Activated CD4-positive, alpha-beta memory T cell treated with anti-CD3 and anti-CD28 coated beads, Interleukin-2, amount 10 ng/mL, durations not matched to agents 7 days and 5 days (primary cell): ENCODE measurements at regions not wholly inside any gene's neighbourhood (a gene's known extent, or its start where the extent isn't known, plus 50 kb on each side); places are given as distances from the start of the nearest gene placed in this dataset.
"Not testable (repeated sequence)": the region's sequence is repeated elsewhere in the genome, so short reads cannot be mapped to it uniquely, and the experiment has no call there.

Experiments
- CTCF ChIA-PET: fragments of 350-600 bp; sonication (Branson Sonifier 250); formaldehyde crosslinking; loops from one replicate; lab custom pipeline; 2021; ENCODE audit warnings: antibody characterized with exemption, inconsistent platforms; lab: Charles Lee
- POLR2A ChIA-PET: fragments of 350-600 bp; sonication (Branson Sonifier 250); formaldehyde crosslinking; loops from one replicate; lab custom pipeline; 2021; ENCODE audit warnings: antibody characterized with exemption; lab: Charles Lee
- DNase-seq: peaks from one replicate; pipeline ENCODE4 v3.0.0-alpha.2; 2020
- H3K27ac Mint-ChIP-seq: one replicate; pipeline ENCODE4 v1.8.0; 2021; ENCODE audit warnings: mild to moderate bottlenecking, mixed read lengths
- H3K27me3 Mint-ChIP-seq: one replicate; pipeline ENCODE4 v1.8.0; 2021; ENCODE audit warnings: mixed read lengths
- H3K36me3 Mint-ChIP-seq: one replicate; pipeline ENCODE4 v1.8.0; 2021; ENCODE audit warnings: low read depth, mixed read lengths
- H3K4me1 Mint-ChIP-seq: one replicate; pipeline ENCODE4 v1.8.0; 2021; ENCODE audit warnings: mixed read lengths
- H3K4me3 Mint-ChIP-seq: one replicate; pipeline ENCODE4 v1.8.0; 2021; ENCODE audit warnings: mild to moderate bottlenecking, mixed read lengths
- H3K9me3 Mint-ChIP-seq: one replicate; pipeline ENCODE4 v1.8.0; 2021; ENCODE audit warnings: mixed read lengths

DNA sequence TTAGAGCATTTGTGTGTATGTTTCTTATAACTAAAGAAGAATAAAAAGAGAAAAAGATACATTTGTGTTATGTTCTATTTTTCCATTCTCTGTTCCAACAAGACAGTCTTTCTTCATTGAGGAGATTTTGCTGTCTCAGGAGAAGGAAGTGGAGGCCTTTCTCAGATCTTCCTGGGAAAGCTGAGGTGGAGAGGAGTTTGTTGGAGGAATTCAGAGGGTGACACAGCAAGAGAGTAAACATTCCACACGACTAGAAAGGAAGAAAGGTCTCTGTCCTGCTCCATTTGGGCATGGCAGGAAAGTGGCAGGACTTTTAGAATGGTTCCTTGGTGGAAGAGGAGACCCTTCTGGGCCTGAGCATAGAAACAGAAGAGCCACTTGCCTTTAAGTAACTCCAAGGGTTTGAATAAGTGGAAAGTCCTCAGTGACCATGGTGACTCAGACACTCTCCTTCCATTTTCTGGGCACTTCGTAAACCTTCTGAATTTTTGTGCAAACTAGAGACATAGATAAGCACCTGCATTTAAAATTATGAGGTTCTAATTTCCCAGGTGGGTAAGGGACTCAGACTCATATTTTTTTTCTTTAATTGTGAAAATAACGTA, 52.3 kb upstream of the COL5A2 start:
- no peak for DNase-seq
- ChIA-PET POLR2A (no interaction called here), CTCF (no interaction called here)
- Mint-ChIP-seq H3K27ac (no peak overlapping the region), H3K9me3 (no peaks in the 10 kb centered on the region), H3K4me3 (no peak overlapping the region), H3K36me3 (no peaks in the 10 kb centered on the region), H3K27me3 (no peaks in the 10 kb centered on the region), H3K4me1 (no peaks in the 10 kb centered on the region)

- Mint-ChIP-seq H3K4me3 (no peak overlapping the region), H3K9me3 (no peaks in the 10 kb centered on the region), H3K27ac (no peak overlapping the region), H3K36me3 (no peaks in the 10 kb centered on the region), H3K4me1 (no peaks in the 10 kb centered on the region), H3K27me3 (no peaks in the 10 kb centered on the region)
- ChIA-PET POLR2A (no interaction called here), CTCF (no interaction called here)
- DNase-seq = no peak
These were observed 53.3 kb upstream of the COL5A2 start for GRCh38 chr2:189232759-189233406.

DNA sequence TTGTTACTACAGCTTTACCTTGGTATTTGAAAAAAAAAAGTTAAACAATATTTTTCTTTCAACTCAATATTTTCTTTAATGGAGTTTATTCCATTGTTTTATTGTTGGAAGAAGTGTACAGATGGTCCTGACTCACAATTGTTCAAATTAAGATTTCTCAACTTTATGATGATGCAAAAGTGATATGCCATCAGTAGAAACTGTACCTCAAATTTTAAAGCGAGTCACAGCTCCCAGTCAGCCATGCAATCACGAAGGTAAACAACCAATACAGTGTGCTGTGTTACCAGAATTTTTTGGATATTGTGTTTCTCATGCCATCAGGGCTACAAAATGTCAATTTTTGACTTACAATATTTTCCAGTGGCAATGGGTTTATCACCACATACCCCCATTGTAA, 54.0 kb upstream of the COL5A2 start:
- H3K27ac Mint-ChIP-seq = no peak overlapping the region
- no peaks in the 10 kb centered on the region for H3K36me3 Mint-ChIP-seq
- no peaks in the 10 kb centered on the region for H3K9me3 Mint-ChIP-seq
- no peak for DNase-seq
- no peaks in the 10 kb centered on the region for H3K27me3 Mint-ChIP-seq
- no peaks in the 10 kb centered on the region for H3K4me1 Mint-ChIP-seq
- ChIA-PET POLR2A (no interaction called here), CTCF (no interaction called here)
- H3K4me3 Mint-ChIP-seq = no peak overlapping the region

- Mint-ChIP-seq H3K4me3 (no peak overlapping the region), H3K27me3 (no peaks in the 10 kb centered on the region), H3K4me1 (no peaks in the 10 kb centered on the region)
These were observed 55.4 kb upstream of the COL5A2 start for GRCh38 chr2:189234991-189235390.

GRCh38 chr2:189236066-189236465, 56.5 kb upstream of the COL5A2 start:
- H3K36me3 Mint-ChIP-seq = no peaks in the 10 kb centered on the region
- no peaks in the 10 kb centered on the region for H3K9me3 Mint-ChIP-seq
- H3K27me3 Mint-ChIP-seq = no peaks in the 10 kb centered on the region
- no peak overlapping the region for H3K4me3 Mint-ChIP-seq
- no peak overlapping the region for H3K27ac Mint-ChIP-seq
- ChIA-PET POLR2A (no interaction called here), CTCF (no interaction called here)
- DNase-seq = no peak
- H3K4me1 Mint-ChIP-seq = no peaks in the 10 kb centered on the region

More at GRCh38 chr2:189234991-189235390, 55.4 kb upstream of the COL5A2 start:
- ChIA-PET POLR2A (no interaction called here), CTCF (no interaction called here)
- Mint-ChIP-seq H3K9me3 (no peaks in the 10 kb centered on the region), H3K27ac (no peak overlapping the region), H3K36me3 (no peaks in the 10 kb centered on the region)
- no peak for DNase-seq

DNA sequence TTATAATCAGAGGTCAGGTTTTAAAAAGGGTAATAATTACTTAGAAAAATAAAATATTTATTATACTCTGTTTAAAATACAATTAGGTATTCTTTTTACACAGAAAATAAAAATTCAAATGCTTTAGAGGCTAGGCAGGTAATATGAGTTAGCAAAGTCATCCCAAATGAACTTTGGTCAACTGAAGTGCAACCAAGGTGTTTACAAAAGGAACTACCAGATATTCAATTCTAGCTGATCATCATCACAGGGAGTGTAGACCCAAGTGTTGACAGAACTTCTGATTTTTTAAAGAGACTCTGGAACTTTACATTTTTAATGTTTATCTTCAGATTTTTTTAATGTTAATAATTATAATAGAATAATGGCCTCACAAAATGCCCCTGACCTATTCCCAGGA, 59.3 kb upstream of the COL5A2 start:
- POLR2A ChIA-PET = no interaction called here
- no peaks in the 10 kb centered on the region for H3K36me3 Mint-ChIP-seq
- no peak for DNase-seq
- no peak overlapping the region for H3K4me3 Mint-ChIP-seq
- CTCF ChIA-PET = no interaction called here
- no peaks in the 10 kb centered on the region for H3K27me3 Mint-ChIP-seq
- no peaks in the 10 kb centered on the region for H3K4me1 Mint-ChIP-seq
- H3K9me3 Mint-ChIP-seq = peaks cover 6% of the 10 kb centered on the region
- H3K27ac Mint-ChIP-seq = no peak overlapping the region

DNA sequence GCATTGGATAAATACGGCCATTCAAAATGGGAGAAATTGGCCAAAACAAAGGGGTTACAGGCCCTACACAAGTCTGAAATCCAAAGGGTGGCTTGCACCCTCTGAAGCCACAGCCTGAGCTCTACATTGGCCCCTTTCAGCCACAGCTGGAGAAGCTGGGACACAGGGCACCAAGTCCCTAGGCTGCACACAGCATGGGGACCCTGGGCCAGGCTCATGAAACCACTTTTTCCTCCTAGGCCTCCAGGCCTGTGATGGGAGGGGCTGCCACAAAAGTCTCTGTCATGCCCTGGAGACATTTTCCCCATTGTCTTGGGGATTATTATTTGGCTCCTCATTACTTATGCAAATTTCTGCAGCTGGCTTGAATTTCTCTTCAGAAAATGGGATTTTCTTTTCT, 64.3 kb upstream of the COL5A2 start:
- H3K4me1 Mint-ChIP-seq, H3K27me3 Mint-ChIP-seq, POLR2A ChIA-PET, DNase-seq, H3K27ac Mint-ChIP-seq, H3K4me3 Mint-ChIP-seq, CTCF ChIA-PET, H3K36me3 Mint-ChIP-seq: not testable (repeated sequence)
- H3K9me3 Mint-ChIP-seq = peaks cover 12% of the 10 kb centered on the region

GRCh38 chr2:189247276-189247675, 67.7 kb upstream of the COL5A2 start:
- DNase-seq = no peak
- Mint-ChIP-seq H3K9me3 (peaks cover 12% of the 10 kb centered on the region), H3K4me3 (no peak overlapping the region), H3K36me3 (no peaks in the 10 kb centered on the region), H3K27me3 (no peaks in the 10 kb centered on the region), H3K4me1 (no peaks in the 10 kb centered on the region), H3K27ac (no peak overlapping the region)
- ChIA-PET CTCF (no interaction called here), POLR2A (no interaction called here)

DNA sequence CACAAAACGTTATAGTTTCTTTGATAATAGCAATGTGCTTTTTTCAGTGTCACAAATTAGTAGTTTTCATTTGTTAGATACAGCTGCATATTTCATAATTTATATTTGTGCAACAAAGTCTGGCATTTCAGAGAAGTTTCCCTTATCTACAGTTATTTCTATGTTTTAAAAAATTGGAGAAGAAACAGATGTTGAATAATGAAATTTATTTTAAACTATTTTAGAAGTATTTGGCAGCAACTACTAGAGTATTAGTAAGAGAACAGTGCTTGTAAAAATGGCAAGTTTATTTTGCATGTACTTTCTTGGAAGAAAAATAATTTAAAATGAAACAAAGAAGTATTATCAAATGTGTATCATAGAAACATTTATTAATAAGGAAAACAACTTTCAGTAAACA, 68.6 kb upstream of the COL5A2 start:
- H3K27ac Mint-ChIP-seq = no peak overlapping the region
- no peaks in the 10 kb centered on the region for H3K36me3 Mint-ChIP-seq
- DNase-seq = no peak
- H3K4me1 Mint-ChIP-seq = no peaks in the 10 kb centered on the region
- peaks cover 8% of the 10 kb centered on the region for H3K9me3 Mint-ChIP-seq
- ChIA-PET CTCF (no interaction called here), POLR2A (no interaction called here)
- no peak overlapping the region for H3K4me3 Mint-ChIP-seq
- no peaks in the 10 kb centered on the region for H3K27me3 Mint-ChIP-seq

GRCh38 chr2:189249171-189249570, 69.6 kb upstream of the COL5A2 start:
- POLR2A ChIA-PET = no interaction called here

GRCh38 chr2:189249901-189250300, 70.3 kb upstream of the COL5A2 start:
- POLR2A ChIA-PET = no interaction called here
- Mint-ChIP-seq H3K27me3 (no peaks in the 10 kb centered on the region), H3K36me3 (no peaks in the 10 kb centered on the region), H3K4me3 (no peak overlapping the region), H3K27ac (no peak overlapping the region), H3K9me3 (no peaks in the 10 kb centered on the region), H3K4me1 (no peaks in the 10 kb centered on the region)
- CTCF ChIA-PET = no interaction called here
- DNase-seq = no peak

More at GRCh38 chr2:189249171-189249570, 69.6 kb upstream of the COL5A2 start:
- DNase-seq = no peak
- Mint-ChIP-seq H3K4me1 (no peaks in the 10 kb centered on the region), H3K9me3 (peaks cover 6% of the 10 kb centered on the region), H3K27me3 (no peaks in the 10 kb centered on the region), H3K4me3 (no peak overlapping the region), H3K27ac (no peak overlapping the region), H3K36me3 (no peaks in the 10 kb centered on the region)
- CTCF ChIA-PET = no interaction called here

GRCh38 chr2:189252991-189253675, 73.6 kb upstream of the COL5A2 start:
- H3K9me3 Mint-ChIP-seq = no peaks in the 10 kb centered on the region

GRCh38 chr2:189253836-189254235, 74.3 kb upstream of the COL5A2 start:
- Mint-ChIP-seq H3K27ac (no peak overlapping the region), H3K4me1 (no peaks in the 10 kb centered on the region), H3K9me3 (no peaks in the 10 kb centered on the region), H3K36me3 (no peaks in the 10 kb centered on the region), H3K27me3 (no peaks in the 10 kb centered on the region), H3K4me3 (no peak overlapping the region)
- ChIA-PET CTCF (no interaction called here), POLR2A (no interaction called here)
- DNase-seq = no peak

More at GRCh38 chr2:189252991-189253675, 73.6 kb upstream of the COL5A2 start:
- no peak overlapping the region for H3K27ac Mint-ChIP-seq
- no peaks in the 10 kb centered on the region for H3K36me3 Mint-ChIP-seq
- ChIA-PET POLR2A (no interaction called here), CTCF (no interaction called here)
- DNase-seq = no peak
- no peaks in the 10 kb centered on the region for H3K4me1 Mint-ChIP-seq
- no peak overlapping the region for H3K4me3 Mint-ChIP-seq
- no peaks in the 10 kb centered on the region for H3K27me3 Mint-ChIP-seq
